ENCODE measurements at regions not wholly inside any gene's neighbourhood (a gene's known extent, or its start where the extent isn't known, plus 50 kb on each side); places are given as distances from the start of the nearest gene placed in this dataset.

- no peak for TF ChIP-seq CTCF (IDR thresholded peaks at IDR 0.05)
- intact Hi-C loops (cut with DNase I, micrococcal nuclease) = no loop called here
- DNase-seq (no peak), ATAC-seq (no peak)
- Histone ChIP-seq H3K9me3 (no peaks in the 10 kb centered on the region), H3K4me3 (no peak overlapping the region), H3K4me1 (ENCODE audit: low read depth) (no peaks in the 10 kb centered on the region), H3K36me3 (ENCODE audit: low read depth) (no peaks in the 10 kb centered on the region)
Measured at GRCh38 chr5:143497749-143498148, 94.3 kb upstream of the NR3C1 start.

DNA sequence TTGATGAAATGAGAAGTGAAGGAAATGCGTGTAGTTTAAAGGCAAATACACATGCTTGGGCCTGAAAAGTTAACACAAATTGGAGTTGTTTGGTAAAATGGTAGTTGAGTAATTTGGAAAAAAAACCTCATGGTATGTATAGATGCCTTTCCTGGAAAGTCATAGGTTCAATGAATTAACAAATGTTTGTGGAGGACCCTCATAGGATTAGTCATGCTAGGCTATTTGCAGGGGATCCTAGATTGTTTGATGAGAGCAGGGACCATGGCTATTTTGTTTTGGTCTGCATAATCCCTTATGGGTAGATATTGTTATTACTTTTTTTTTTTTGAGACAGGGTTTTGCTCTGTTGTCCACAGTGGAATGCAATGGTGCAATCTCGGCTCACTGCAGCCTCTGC, 93.5 kb upstream of the NR3C1 start:
- no peaks in the 10 kb centered on the region for H3K36me3 ChIP-seq (ENCODE audit: low read depth)
- no peaks in the 10 kb centered on the region for H3K4me1 ChIP-seq (ENCODE audit: low read depth)
- no peaks in the 10 kb centered on the region for H3K9me3 ChIP-seq
- H3K4me3 ChIP-seq = no peak overlapping the region
- ATAC-seq (no peak), DNase-seq (no peak)
- no peak for TF ChIP-seq CTCF (IDR thresholded peaks at IDR 0.05)
- intact Hi-C loops (cut with DNase I, micrococcal nuclease) = no loop called here

GRCh38 chr5:143495821-143496275, 92.4 kb upstream of the NR3C1 start:
- TF ChIP-seq CTCF (IDR thresholded peaks at IDR 0.05) = no peak
- DNase-seq (no peak), ATAC-seq (no peak)
- H3K4me3 ChIP-seq = no peak overlapping the region
- no peaks in the 10 kb centered on the region for H3K9me3 ChIP-seq
- intact Hi-C loops (cut with DNase I, micrococcal nuclease) = no loop called here
- no peaks in the 10 kb centered on the region for H3K4me1 ChIP-seq (ENCODE audit: low read depth)
- H3K36me3 ChIP-seq (ENCODE audit: low read depth) = no peaks in the 10 kb centered on the region

DNA sequence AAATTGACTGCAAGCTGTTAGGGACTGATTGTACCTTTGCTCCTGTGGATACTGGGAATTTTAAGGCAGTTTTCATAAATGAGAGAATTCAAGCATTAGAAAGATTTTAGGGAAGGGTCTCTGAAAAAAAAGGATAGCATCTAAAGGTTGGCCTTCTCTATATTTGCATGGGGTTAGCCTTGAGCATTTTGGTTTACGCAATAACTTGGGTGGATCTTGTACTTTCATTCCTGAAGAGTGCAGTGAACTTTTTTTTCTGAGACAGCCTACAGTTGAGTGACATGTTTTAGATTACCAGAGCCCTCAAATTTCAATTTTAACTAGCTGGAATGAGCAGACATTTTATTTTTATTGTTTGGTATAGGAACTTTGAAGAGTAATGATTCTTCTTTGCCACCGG, 91.6 kb upstream of the NR3C1 start:
- no peak for DNase-seq
- intact Hi-C loops (cut with DNase I, micrococcal nuclease) = no loop called here
- no peak for TF ChIP-seq CTCF (IDR thresholded peaks at IDR 0.05)
- no peak for ATAC-seq
- Histone ChIP-seq H3K36me3 (ENCODE audit: low read depth) (no peaks in the 10 kb centered on the region), H3K4me3 (no peak overlapping the region), H3K9me3 (no peaks in the 10 kb centered on the region), H3K4me1 (ENCODE audit: low read depth) (no peaks in the 10 kb centered on the region)

- DNase-seq (no peak), ATAC-seq (no peak)
- Histone ChIP-seq H3K4me1 (ENCODE audit: low read depth) (no peaks in the 10 kb centered on the region), H3K36me3 (ENCODE audit: low read depth) (no peaks in the 10 kb centered on the region), H3K9me3 (no peaks in the 10 kb centered on the region), H3K4me3 (no peak overlapping the region)
- no peak for TF ChIP-seq CTCF (IDR thresholded peaks at IDR 0.05)
- intact Hi-C loops (cut with DNase I, micrococcal nuclease) = no loop called here
Measured at GRCh38 chr5:143494595-143494994, 91.1 kb upstream of the NR3C1 start.

GRCh38 chr5:143494162-143494561, 90.7 kb upstream of the NR3C1 start:
- Histone ChIP-seq H3K9me3 (no peaks in the 10 kb centered on the region), H3K36me3 (ENCODE audit: low read depth) (no peaks in the 10 kb centered on the region), H3K4me1 (ENCODE audit: low read depth) (no peaks in the 10 kb centered on the region), H3K4me3 (no peak overlapping the region)
- DNase-seq (no peak), ATAC-seq (no peak)
- intact Hi-C loops (cut with DNase I, micrococcal nuclease) = no loop called here
- TF ChIP-seq CTCF (IDR thresholded peaks at IDR 0.05) = no peak
